HG03432 (cell line): ENCODE measurements at regions not wholly inside any gene's neighbourhood (a gene's known extent, or its start where the extent isn't known, plus 50 kb on each side); places are given as distances from the start of the nearest gene placed in this dataset.
"Not testable (repeated sequence)": the region's sequence is repeated elsewhere in the genome, so short reads cannot be mapped to it uniquely, and the experiment has no call there.

Experiments used
- ATAC-seq: cut with Tn5 transposase; IDR thresholded peaks from one replicate; pipeline ENCODE4 v1.9.1; 2021; ENCODE audit warnings: mild to moderate bottlenecking, moderate library complexity; ENCODE audit not compliant: unreplicated experiment

GRCh38 chr10:9299966-9300365, 1245.5 kb downstream of the GATA3 start:
- ATAC-seq, result no peak

DNA sequence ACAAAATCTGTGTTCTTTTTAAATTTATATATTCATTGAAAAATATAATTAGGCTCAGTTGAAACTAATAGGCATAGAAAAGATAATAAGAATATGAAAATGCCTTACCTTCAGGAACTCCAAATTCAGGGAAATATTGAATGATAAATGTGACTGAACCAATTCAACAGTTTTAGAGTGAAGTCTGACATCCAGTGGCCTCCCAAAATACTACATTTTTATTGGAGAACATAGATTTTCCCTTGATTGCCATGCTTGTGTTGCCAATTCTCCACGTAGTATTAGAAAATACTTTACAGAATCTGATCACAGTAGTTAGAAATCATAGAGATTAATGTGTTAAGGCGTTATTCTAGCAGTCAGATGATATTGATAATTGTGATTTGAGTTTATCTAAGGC, 1246.7 kb downstream of the GATA3 start:
- ATAC-seq, result no peak

DNA sequence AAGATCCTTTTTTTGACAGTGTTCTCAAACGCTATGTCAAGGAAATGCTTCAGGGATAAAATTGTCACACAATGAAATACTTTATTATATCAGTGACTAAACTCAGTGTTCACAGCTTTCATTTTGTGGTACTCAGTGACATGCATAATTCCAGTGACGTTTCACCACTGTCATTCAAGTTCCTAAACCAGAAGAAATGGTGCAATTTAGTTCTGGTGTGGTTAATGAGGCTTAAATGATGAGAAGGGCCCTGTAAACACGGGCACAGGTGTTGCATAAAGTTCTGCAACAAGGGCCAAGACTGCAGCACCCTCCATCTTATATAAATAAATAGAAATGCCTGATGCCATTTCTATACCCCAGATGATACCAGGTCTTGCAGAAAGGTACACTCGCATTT, 1247.1 kb downstream of the GATA3 start:
- no peak for ATAC-seq

DNA sequence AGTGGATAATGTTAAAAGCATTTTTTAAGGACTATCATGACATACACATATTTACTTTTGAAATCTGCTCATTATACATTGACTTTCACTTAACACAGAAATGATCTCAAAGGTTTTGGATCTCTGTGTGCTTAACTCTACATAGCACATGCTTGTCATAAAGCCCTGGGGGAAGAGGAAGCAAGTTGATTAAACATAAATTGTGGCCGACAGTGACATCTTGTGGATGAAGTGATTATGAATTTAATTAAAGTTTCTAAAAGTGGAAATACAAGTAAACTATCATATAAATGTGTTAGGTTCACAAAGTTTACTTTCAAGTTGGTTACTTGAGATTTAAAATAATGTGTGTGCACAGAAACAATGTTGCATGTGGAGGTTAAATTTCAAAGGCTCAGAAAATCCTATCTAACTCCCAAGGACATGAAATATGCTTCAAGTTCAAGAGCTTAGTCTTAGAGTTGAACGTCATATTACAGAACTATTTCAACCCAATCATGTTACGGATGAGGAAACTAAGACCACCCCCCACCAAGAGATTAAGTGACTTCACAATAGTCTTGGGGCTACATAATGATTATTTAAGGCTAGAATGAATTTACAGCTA, 1247.8 kb downstream of the GATA3 start:
- ATAC-seq, result peak; percentile 64

DNA sequence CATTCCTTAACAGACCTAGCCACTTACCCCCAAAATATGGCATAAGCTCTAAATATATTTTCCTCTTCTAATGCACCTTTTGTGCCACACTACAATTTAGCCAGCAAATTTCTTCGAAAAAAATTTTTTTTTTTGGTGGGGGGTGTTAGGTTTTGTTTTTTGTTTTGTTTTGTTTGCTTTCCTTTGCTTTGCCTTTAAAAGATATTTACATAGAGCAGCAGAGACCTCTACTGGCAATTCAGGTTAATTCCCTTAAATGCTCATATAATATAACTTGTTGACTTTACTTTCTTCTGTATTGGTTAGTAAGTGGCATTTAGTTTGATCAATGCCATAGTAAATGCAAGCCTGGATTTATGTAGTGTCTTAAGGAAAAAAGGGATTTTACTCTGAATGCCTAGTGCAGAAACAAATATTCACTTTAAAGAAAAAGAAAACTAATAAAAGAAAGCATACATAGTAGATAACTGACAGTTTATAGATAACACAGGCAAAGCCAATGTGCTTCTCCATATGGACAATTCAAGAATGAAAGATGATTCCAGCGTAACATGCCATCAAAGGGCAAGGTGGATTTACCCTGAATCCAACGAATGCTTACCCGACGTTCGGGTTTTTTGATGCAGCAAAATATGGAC, 1250.6 kb downstream of the GATA3 start:
- ATAC-seq, result no peak

DNA sequence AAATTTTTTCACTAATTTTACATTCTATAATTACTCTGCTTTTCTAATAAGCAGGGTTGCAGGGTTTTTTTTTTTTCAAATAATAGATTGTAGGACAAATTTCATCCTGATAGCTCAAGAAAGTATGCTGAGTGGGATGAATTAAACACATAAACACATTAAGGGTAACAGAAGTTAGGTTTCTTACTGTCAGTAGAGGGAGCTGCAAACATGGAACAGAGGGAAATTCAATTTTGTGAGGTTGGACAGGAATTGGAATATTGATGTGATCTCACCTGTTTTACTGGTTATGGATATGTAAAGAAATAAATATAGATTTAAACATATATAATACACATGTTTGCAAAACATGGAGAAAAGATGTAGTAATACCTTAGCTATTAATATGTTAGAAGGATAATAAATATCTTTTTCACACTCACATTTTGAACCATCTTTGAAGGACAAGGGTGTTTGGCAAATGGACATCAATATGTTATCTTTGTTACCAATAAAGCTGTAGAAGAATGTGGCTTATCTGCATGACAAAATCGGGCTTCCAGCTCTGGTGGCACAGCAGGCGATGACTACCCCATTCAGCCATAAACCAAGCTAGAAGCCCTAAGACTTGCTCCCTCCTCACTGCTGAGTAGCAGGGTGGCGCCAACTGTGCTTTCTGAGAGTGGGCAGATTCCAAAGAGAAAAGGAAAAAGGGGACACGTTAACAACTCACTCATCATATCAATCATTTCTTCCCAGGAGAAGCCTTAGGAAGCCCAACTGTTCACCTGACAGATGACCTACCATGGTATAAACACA, 1257.4 kb downstream of the GATA3 start:
- ATAC-seq, result no peak

DNA sequence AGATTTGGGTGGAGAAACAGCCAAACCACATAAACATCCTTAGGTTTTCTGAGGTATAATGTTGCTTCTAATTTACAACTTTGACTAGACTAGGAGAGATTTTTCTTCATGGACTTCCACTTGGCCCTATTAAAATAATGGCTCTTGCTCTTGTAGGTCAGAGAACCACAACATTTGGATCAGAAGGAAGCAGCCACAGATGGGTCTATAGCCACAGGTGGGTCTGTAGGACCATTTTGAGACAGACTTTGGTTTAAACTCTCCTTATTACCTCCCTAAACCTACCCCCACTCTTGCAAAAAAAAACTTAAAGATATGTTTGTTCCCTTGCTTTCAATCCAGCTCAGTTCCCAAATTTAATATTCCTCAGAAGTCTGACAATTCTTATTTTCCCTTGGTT, 1260.8 kb downstream of the GATA3 start:
- no peak for ATAC-seq

- ATAC-seq, result peak; percentile 80
Observed at GRCh38 chr10:9331583-9332008, 1277.1 kb downstream of the GATA3 start.

DNA sequence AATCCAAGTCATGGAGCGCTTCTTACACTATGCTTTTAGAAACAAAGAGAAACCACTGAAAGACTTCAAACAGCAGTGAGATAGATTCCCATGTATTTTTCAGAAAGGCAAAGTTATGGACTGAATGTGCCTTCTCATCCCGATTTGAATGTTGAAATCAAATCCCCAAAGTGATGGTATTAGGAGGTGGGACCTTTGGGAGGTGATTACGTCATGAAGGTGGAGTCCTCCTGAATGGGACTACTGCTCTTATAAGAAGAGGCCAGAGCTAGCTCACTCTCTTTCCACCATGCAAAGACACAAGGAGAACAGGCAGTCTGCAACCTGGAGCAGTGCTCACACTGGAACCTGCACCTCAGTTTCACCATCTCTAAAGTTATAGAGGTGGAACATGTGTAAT, 1279.8 kb downstream of the GATA3 start:
- ATAC-seq, result no peak

DNA sequence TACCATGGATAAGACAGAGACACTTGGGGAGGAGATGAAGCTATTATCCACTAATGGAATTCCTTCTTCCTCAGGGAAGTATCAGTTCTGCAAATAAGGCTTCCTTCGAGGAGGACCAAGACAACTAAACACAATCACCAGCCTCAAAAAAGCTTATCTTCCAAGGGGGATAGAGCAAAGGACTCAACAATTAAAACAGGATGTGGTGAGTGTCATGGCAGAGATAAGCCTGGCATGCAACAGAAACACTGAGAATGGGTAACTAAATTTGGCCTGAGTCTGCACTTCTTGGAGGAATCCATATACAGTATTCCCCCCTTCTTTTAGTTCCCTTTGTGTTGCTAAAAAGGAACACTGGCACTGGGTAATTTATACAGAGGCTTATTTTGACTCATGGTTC, 1285.2 kb downstream of the GATA3 start:
- ATAC-seq, result no peak

- no peak for ATAC-seq
Observed at GRCh38 chr10:9342885-9343570, 1288.5 kb downstream of the GATA3 start.

DNA sequence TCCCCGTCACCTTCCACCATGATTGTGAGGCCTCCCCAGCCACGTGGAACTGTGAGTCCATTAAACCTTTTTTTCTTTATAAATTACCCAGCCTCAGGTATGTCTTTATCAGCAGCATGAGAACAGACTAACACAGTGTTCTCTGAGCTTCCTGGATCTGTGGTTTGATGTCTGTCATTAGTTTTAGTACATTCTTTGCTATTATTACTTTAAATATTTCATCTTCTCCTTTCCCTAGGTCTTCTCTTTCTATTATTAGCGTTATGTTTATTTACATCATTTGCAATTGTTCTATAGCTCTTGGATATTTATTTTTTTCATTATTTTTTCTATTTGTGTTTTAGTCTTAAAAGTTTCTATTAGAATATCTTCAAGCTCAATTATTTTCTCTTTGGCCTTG, 1293.4 kb downstream of the GATA3 start:
- not testable (repeated sequence) for ATAC-seq

DNA sequence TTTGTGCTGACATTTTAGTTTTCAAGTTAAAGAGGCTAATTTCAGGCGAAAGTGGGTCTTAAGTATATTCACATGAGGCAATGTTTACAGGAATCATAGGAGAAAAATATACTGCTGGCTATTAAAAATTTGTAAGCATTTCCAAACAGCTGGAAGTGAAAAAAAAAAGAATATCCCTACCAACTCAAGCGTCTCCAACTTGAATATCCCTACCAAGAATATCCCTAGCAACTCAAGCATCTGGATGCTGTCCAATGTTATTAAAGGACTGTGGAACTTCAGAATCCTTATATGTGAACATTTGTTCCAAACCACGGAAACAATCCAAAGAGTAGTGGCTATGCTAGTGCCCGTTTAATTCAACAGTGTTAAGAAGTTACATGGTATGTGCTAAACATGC, 1303.0 kb downstream of the GATA3 start:
- no peak for ATAC-seq

GRCh38 chr10:9362721-9363120, 1308.2 kb downstream of the GATA3 start:
- no peak for ATAC-seq

DNA sequence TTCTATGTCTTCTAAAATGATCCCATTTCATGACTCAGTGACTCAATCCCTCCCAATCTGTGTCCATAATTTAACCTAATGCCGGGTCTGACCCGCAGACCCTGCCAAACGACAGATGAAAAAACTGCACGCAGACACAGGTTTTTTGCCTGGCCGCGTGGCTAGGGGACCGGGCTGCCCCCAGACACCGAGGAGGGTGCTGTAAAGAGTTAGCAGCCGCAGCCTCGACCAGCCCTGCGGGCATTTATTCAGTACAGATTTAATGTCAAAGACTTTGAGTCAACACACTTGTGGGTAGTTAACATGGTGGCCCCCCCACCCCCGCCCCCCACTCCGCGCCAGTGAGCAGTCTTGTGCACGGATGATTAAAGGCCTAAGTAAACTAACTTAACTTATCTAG, 1324.7 kb downstream of the GATA3 start:
- no peak for ATAC-seq

DNA sequence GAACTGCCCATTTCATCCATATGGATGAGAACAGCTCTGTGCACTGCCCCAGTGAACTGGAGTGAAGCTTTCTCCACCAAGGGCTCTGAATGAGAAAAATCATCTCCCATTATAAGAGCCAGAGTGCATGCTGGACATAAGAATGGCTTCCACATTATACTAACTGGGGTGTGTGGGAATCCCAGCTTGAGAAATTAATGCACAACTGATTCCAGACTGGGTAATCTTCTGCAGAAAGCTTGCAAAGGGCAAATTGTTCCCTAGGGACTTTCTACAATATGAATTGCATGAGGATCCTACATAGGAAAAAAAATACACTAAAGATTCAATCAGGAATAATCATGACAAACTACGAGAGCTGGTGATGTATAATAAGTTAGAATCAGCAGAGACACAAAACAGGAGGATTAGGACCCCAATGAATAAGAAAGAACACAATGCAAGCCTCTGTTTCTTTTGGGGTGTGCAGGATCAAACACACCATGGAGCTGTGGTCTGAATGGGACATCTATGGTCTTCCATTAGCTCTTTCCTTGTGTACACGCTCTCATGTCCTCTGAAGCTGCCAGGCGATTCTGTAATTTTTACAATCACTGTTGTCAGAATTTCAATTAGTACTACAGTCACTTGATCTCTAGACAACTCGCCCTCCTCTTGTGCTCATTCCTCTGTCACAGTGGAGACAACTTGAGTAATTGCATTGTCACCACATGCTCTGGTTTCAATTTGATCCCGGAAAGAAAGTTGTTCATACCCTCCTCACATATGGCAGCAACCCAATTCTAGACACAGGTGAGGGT, 1327.4 kb downstream of the GATA3 start:
- ATAC-seq, result no peak

DNA sequence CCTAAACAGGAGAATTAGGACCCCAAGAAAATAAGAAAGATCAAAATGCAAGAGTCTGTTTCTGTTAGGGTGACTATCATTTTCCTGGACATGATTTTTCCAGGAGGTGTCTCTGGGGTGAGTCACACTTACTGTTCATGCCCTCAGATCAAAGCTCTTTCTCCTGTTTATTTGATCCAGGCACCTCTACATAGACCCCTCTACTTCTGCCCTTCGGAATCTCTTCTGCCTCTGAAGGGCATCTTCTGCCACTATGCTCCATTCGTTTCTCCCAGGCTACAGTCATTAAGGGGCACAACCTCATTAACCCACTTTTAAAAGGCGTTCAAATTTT, 1328.0 kb downstream of the GATA3 start:
- ATAC-seq, result no peak

- ATAC-seq, result no peak
Observed at GRCh38 chr10:9390516-9390915, 1336.0 kb downstream of the GATA3 start.

- no peak for ATAC-seq
Observed at GRCh38 chr10:9399275-9399983, 1344.9 kb downstream of the GATA3 start.

DNA sequence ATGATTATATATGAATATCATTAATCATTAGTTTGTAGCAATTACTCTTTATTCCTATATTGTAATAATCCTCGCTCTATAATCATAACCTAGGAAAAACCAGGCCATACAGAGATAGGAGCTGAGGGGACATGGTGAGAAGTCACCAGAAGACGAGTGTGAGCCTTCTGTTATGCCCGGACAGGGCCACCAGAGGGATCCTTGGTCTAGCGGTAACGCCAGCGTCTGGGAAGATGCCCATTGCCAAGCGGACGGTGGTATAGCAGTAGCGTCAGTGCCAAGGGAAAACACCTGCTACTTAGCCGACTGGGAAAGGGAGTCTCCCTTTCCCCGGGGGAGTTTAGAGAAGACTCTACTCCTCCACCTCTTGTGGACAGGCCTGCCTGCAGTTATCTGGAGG, 1347.6 kb downstream of the GATA3 start:
- not testable (repeated sequence) for ATAC-seq
